Heart left ventricle (tissue), 13 donors: ENCODE measurements at regions not wholly inside any gene's neighbourhood (a gene's known extent, or its start where the extent isn't known, plus 50 kb on each side); places are given as distances from the start of the nearest gene placed in this dataset.

Source experiments
- CTCF ChIP-seq, 12 donors: fragments of 200-600 bp; sonication (generic) in 4 of 12; IDR thresholded peaks; one replicate each; pipeline versions ENCODE4 v1.5.0 to v1.8.0; 2018 to 2022; ENCODE audit warnings: antibody characterized with exemption in 12 of 12, mild to moderate bottlenecking in 5 of 12
- POLR2A ChIP-seq, 2 donors: fragments of 450-650 bp; IDR thresholded peaks; one replicate each; pipeline ENCODE4 v1.6.1; 2017; ENCODE audit warnings: antibody characterized with exemption in 2 of 2, mild to moderate bottlenecking in 2 of 2, moderate library complexity in 2 of 2
- donor health status: ischemic (EF 13 %, LVEDD 7.1; RV severe dilation, severe dysfunction).
- donor health status: DM: no; HTN: yes; CAD: no.
- donor health status: DM: no; HTN: no; CAD: no.
- donor health status: ischemic (EF 25% LVEDD 6.9; RV normal size, moderate dysfunction).
- donor health status: ischemic (EF 25% LVEDD 5.7; RV mildly dilated, moderate dysfunction).
- donor health status: ischemic (EF 35%, LVEDD 5.7; RV mildly dilated, moderate dysfunction).
- donor health status: nonischemic (EF 11% LVEDD 7.7; RV severe dilation, severe dysfunction).
- donor health status: DM: yes; HTN: yes; CAD: no.
- donor health status: PGD.
- donor health status: ischemic (EF 29% LVEDD 5.4; RV normal size, mild dysfunction).
- donor health status: nonischemic (EF 23%, LVEDD 6.1; RV moderate dilation, normal function).

DNA sequence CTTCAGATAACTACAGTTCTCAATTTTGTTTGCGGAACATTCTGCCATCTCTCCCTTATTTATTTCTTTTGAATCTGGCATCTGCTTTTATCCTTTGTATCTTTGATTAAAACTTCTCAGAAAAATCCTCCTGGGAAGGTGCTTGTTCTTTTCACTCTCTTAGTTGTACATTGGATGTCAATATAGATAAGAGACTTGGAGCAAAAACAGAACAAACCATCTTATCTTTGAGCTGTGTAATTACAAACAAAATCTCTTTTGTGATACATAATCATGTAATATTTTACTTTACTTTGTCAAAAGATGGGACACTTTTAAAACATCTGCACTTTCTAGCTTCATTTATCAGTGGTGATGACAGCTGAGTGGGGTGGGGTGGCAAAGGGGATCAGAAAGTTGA lies 307.2 kb upstream of the LYPLAL1 start:
- no peak for TF ChIP-seq CTCF (IDR thresholded peaks at IDR 0.05)
- TF ChIP-seq POLR2A (IDR thresholded peaks at IDR 0.05), result no peak
